NB4 (cell line): ENCODE measurements at regions not wholly inside any gene's neighbourhood (a gene's known extent, or its start where the extent isn't known, plus 50 kb on each side); places are given as distances from the start of the nearest gene placed in this dataset.

Experiments
- POLR2A ChIP-seq: IDR thresholded peaks from 2 replicates; pipeline ENCODE4 v1.6.1; 2011; ENCODE audit warnings: mild to moderate bottlenecking; ENCODE audit not compliant: insufficient read length; ENCODE audit errors: extremely low read depth
- TF ChIP-seq, protein P1 (sequence below): IDR thresholded peaks from one replicate; pipeline ENCODE4 v1.5.1; 2012; ENCODE audit warnings: low read depth, low read length
- TF ChIP-seq, protein P2 (sequence below): IDR thresholded peaks from 2 replicates; pipeline ENCODE4 v1.6.1; 2011; ENCODE audit warnings: low read depth, low read length

DNA sequence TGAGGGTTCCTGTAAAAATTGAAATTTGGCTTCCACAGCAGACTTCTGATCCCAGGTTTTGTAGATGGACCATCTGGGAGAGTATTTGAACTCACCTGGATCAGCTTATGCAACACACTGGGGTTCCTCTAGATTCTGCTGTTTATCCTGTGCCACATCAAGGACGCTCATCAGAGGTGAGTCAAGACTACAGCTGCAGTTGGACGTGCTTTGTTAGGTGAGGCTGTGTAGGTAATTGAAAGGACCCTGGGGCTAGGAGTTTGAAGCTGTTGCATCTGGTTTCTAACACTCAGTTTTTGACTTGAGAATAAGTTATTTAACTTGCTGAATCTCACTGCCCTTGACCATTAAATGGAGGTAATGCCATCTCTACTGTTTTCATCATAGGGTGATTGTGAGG, 394.2 kb downstream of the EDEM1 start:
- TF ChIP-seq, protein P1, sequence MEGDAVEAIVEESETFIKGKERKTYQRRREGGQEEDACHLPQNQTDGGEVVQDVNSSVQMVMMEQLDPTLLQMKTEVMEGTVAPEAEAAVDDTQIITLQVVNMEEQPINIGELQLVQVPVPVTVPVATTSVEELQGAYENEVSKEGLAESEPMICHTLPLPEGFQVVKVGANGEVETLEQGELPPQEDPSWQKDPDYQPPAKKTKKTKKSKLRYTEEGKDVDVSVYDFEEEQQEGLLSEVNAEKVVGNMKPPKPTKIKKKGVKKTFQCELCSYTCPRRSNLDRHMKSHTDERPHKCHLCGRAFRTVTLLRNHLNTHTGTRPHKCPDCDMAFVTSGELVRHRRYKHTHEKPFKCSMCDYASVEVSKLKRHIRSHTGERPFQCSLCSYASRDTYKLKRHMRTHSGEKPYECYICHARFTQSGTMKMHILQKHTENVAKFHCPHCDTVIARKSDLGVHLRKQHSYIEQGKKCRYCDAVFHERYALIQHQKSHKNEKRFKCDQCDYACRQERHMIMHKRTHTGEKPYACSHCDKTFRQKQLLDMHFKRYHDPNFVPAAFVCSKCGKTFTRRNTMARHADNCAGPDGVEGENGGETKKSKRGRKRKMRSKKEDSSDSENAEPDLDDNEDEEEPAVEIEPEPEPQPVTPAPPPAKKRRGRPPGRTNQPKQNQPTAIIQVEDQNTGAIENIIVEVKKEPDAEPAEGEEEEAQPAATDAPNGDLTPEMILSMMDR, result no peak
- TF ChIP-seq, protein P2, sequence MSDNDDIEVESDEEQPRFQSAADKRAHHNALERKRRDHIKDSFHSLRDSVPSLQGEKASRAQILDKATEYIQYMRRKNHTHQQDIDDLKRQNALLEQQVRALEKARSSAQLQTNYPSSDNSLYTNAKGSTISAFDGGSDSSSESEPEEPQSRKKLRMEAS, result no peak
- no peak for TF ChIP-seq POLR2A
